A549 (cell line): ENCODE measurements at regions not wholly inside any gene's neighbourhood (a gene's known extent, or its start where the extent isn't known, plus 50 kb on each side); places are given as distances from the start of the nearest gene placed in this dataset.
"Not testable (repeated sequence)": the region's sequence is repeated elsewhere in the genome, so short reads cannot be mapped to it uniquely, and the experiment has no call there.

ENCODE experiments used
- ATAC-seq, 2 experiments: fragments of 200-7000 bp in 1 of 2; fragments of >200 bp in 1 of 2; cut with Nextera tagmentation in 1 of 2; cut with Tn5 transposase in 1 of 2; 3 replicates each; pipeline versions ENCODE4 v1.8.0 to v1.9.1; 2018 to 2020; ENCODE audit warnings: mild to moderate bottlenecking in 1 of 2, moderate library complexity in 1 of 2
- CTCF ChIA-PET: fragments of 300-600 bp; sonication (Branson Sonifier 250); formaldehyde crosslinking; extraction: SDS; loops from one replicate; lab custom pipeline; 2021; ENCODE audit warnings: antibody characterized with exemption, inconsistent platforms; lab: Yijun Ruan, JAX
- POLR2A ChIA-PET: fragments of 350-600 bp; formaldehyde crosslinking; extraction: SDS; loops from one replicate; lab custom pipeline; 2021; ENCODE audit warnings: antibody characterized with exemption, inconsistent platforms; lab: Yijun Ruan, JAX
- DNase-seq, 2 experiments: peaks; one replicate each; pipeline versions ENCODE4 v3.0.0 to v3.0.0-alpha.2; 2011 to 2016; ENCODE audit warnings: low read depth in 1 of 2, low spot score in 1 of 2
- FAIRE-seq: peaks from 2 replicates; lab custom pipeline; 2011; peaks lifted over from hg19 to GRCh38; lab: Jason Lieb, UNC
- H3K27ac ChIP-seq, 2 experiments: fragments of >200 bp; sonication (Bioruptor Twin); formaldehyde crosslinking; 3 replicates each; pipeline ENCODE4 v1.5.1; 2016 to 2017
- H3K4me1 ChIP-seq: fragments of >200 bp; sonication (Bioruptor Twin); formaldehyde crosslinking; 3 replicates; pipeline ENCODE4 v1.6.1; 2016
- H3K4me2 ChIP-seq: fragments of >200 bp; sonication (Bioruptor Twin); formaldehyde crosslinking; 3 replicates; pipeline ENCODE4 v1.6.1; 2016
- H3K4me3 ChIP-seq: fragments of >200 bp; sonication (Bioruptor Twin); formaldehyde crosslinking; 3 replicates; pipeline ENCODE4 v1.5.1; 2016
- H3K9me3 ChIP-seq: fragments of >200 bp; sonication (Bioruptor Twin); formaldehyde crosslinking; 3 replicates; pipeline ENCODE4 v1.6.1; 2016
- BHLHE40 ChIP-seq: IDR thresholded peaks from 2 replicates; pipeline ENCODE4 v1.6.1; 2012; ENCODE audit warnings: low read depth, low read length, inconsistent platforms
- CEBPB ChIP-seq, 2 experiments: fragments of >200 bp in 1 of 2; sonication (Bioruptor Twin) in 1 of 2; formaldehyde crosslinking in 1 of 2; IDR thresholded peaks; 2 replicates each; pipeline ENCODE4 v1.6.1; 2012 to 2016
- CHD2 ChIP-seq: fragments of 150-350 bp; IDR thresholded peaks from 2 replicates; pipeline ENCODE4 v1.6.1; 2014; ENCODE audit warnings: low read length; ENCODE audit not compliant: partially characterized antibody
- CHD4 ChIP-seq: fragments of 200-600 bp; sonication (generic); IDR thresholded peaks from 2 replicates; pipeline ENCODE4 v1.6.1; 2016; ENCODE audit warnings: antibody characterized with exemption, mild to moderate bottlenecking, borderline replicate concordance
- EP300 ChIP-seq, 2 experiments: fragments of >200 bp; sonication (Bioruptor Twin); formaldehyde crosslinking; IDR thresholded peaks; 2 replicates in 1 of 2; 3 replicates in 1 of 2; pipeline ENCODE4 v1.6.1; 2016 to 2017
- GATA3 ChIP-seq: IDR thresholded peaks from 2 replicates; pipeline ENCODE4 v1.6.1; 2012; ENCODE audit warnings: borderline replicate concordance
- HOXB13 ChIP-seq: fragments of 250-450 bp; sonication (Bioruptor Pico); IDR thresholded peaks from 2 replicates; pipeline ENCODE4 v1.5.0; 2020; ENCODE audit warnings: low read depth, mild to moderate bottlenecking, moderate library complexity
- HOXB5 ChIP-seq: fragments of 250-450 bp; sonication (Bioruptor Pico); IDR thresholded peaks from 2 replicates; pipeline ENCODE4 v1.5.0; 2020; ENCODE audit warnings: mild to moderate bottlenecking, moderate library complexity
- JUNB ChIP-seq: fragments of >200 bp; sonication (Bioruptor Twin); formaldehyde crosslinking; IDR thresholded peaks from 2 replicates; pipeline ENCODE4 v1.6.1; 2016
- MAFK ChIP-seq: fragments of 450-650 bp; IDR thresholded peaks from 2 replicates; pipeline ENCODE4 v1.6.1; 2014; ENCODE audit not compliant: partially characterized antibody
- PHF8 ChIP-seq: fragments of 200-600 bp; sonication (generic); IDR thresholded peaks from 2 replicates; pipeline ENCODE4 v1.6.1; 2016; ENCODE audit warnings: low read depth, mild to moderate bottlenecking, antibody characterized with exemption, moderate library complexity, borderline replicate concordance
- POLR2A ChIP-seq: IDR thresholded peaks from 2 replicates; pipeline ENCODE4 v1.6.1; 2012; ENCODE audit warnings: mild to moderate bottlenecking, low read length
- RAD21 ChIP-seq, 2 experiments: fragments of >200 bp in 1 of 2; sonication (Bioruptor Twin) in 1 of 2; formaldehyde crosslinking in 1 of 2; IDR thresholded peaks in 1 of 2; conservative IDR thresholded peaks in 1 of 2; 2 replicates in 1 of 2; 3 replicates in 1 of 2; pipeline ENCODE4 v1.6.1; 2012 to 2018; ENCODE audit warnings: inconsistent platforms in 1 of 2
- RCOR1 ChIP-seq: fragments of 150-350 bp; IDR thresholded peaks from 2 replicates; pipeline ENCODE4 v1.6.1; 2014; ENCODE audit warnings: antibody characterized with exemption, low read length, low read depth
- TP53 ChIP-seq: fragments of 250-450 bp; sonication (Bioruptor Pico); IDR thresholded peaks from 2 replicates; pipeline ENCODE4 v1.5.0; 2021; ENCODE audit warnings: mild to moderate bottlenecking, moderate library complexity
- WGBS: methylation state at CpG from one replicate; pipeline ENCODE4 v1.1.6; 2017; ENCODE audit errors: missing lambda C conversion rate; 5-methylcytosine and 5-hydroxymethylcytosine counted together
- TF ChIP-seq, protein P1 (sequence below): fragments of 200-600 bp; sonication (generic); IDR thresholded peaks from 2 replicates; pipeline ENCODE4 v1.6.1; 2016; ENCODE audit warnings: antibody characterized with exemption, mild to moderate bottlenecking, moderate library complexity
- TF ChIP-seq, protein P2 (sequence below): fragments of 150-350 bp; IDR thresholded peaks from 2 replicates; pipeline ENCODE4 v1.6.1; 2014; ENCODE audit warnings: low read depth, mild to moderate bottlenecking, low read length
- TF ChIP-seq, protein P3 (sequence below): fragments of 250-450 bp; sonication (Bioruptor Pico); IDR thresholded peaks from 2 replicates; pipeline ENCODE4 v1.5.0; 2021; ENCODE audit warnings: mild to moderate bottlenecking, moderate library complexity, borderline replicate concordance
- TF ChIP-seq, protein P4 (sequence below): fragments of >200 bp; sonication (Bioruptor Twin); formaldehyde crosslinking; IDR thresholded peaks from 2 replicates; pipeline ENCODE4 v1.6.1; 2016

DNA sequence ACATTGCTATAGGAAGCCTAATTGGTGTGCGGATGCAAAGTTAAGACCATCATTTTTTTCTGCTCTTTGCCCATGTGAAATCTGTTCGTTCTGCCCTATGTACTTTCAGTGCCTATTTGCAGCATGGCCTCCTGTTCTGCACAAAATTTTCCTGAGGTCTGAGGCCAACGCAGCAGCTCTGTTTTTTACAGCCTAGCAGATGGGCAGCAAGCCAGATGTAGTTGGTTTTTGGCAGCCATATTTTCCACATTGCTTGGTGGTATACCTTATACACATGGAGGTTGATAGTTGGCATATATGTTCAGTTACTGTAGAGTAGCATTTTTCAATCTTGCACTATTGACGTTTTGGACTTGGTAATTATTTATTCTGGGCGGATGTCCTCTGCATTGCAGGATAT is 133.5 kb upstream of the MRPS30 start:
- ChIA-PET POLR2A (no interaction called here), CTCF (no interaction called here)
- DNase-seq: no peak
- TF ChIP-seq RAD21 (conservative IDR thresholded peaks at IDR 0.05 in 1 of 2, IDR thresholded peaks at IDR 0.05 in 1 of 2) (no peak), CEBPB (IDR thresholded peaks at IDR 0.05) (no peak), PHF8 (no peak), JUNB (no peak), POLR2A (no peak), MAFK (no peak), EP300 (IDR thresholded peaks at IDR 0.05) (no peak), RCOR1 (no peak), CHD4 (no peak)
- TF ChIP-seq, protein P1, sequence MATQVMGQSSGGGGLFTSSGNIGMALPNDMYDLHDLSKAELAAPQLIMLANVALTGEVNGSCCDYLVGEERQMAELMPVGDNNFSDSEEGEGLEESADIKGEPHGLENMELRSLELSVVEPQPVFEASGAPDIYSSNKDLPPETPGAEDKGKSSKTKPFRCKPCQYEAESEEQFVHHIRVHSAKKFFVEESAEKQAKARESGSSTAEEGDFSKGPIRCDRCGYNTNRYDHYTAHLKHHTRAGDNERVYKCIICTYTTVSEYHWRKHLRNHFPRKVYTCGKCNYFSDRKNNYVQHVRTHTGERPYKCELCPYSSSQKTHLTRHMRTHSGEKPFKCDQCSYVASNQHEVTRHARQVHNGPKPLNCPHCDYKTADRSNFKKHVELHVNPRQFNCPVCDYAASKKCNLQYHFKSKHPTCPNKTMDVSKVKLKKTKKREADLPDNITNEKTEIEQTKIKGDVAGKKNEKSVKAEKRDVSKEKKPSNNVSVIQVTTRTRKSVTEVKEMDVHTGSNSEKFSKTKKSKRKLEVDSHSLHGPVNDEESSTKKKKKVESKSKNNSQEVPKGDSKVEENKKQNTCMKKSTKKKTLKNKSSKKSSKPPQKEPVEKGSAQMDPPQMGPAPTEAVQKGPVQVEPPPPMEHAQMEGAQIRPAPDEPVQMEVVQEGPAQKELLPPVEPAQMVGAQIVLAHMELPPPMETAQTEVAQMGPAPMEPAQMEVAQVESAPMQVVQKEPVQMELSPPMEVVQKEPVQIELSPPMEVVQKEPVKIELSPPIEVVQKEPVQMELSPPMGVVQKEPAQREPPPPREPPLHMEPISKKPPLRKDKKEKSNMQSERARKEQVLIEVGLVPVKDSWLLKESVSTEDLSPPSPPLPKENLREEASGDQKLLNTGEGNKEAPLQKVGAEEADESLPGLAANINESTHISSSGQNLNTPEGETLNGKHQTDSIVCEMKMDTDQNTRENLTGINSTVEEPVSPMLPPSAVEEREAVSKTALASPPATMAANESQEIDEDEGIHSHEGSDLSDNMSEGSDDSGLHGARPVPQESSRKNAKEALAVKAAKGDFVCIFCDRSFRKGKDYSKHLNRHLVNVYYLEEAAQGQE: no peak
- TF ChIP-seq, protein P2, sequence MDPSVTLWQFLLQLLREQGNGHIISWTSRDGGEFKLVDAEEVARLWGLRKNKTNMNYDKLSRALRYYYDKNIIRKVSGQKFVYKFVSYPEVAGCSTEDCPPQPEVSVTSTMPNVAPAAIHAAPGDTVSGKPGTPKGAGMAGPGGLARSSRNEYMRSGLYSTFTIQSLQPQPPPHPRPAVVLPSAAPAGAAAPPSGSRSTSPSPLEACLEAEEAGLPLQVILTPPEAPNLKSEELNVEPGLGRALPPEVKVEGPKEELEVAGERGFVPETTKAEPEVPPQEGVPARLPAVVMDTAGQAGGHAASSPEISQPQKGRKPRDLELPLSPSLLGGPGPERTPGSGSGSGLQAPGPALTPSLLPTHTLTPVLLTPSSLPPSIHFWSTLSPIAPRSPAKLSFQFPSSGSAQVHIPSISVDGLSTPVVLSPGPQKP: no peak
- TF ChIP-seq, protein P3, sequence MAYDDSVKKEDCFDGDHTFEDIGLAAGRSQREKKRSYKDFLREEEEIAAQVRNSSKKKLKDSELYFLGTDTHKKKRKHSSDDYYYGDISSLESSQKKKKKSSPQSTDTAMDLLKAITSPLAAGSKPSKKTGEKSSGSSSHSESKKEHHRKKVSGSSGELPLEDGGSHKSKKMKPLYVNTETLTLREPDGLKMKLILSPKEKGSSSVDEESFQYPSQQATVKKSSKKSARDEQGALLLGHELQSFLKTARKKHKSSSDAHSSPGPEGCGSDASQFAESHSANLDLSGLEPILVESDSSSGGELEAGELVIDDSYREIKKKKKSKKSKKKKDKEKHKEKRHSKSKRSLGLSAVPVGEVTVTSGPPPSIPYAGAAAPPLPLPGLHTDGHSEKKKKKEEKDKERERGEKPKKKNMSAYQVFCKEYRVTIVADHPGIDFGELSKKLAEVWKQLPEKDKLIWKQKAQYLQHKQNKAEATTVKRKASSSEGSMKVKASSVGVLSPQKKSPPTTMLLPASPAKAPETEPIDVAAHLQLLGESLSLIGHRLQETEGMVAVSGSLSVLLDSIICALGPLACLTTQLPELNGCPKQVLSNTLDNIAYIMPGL (CRISPR knock-in tag): no peak
- TF ChIP-seq, protein P4, sequence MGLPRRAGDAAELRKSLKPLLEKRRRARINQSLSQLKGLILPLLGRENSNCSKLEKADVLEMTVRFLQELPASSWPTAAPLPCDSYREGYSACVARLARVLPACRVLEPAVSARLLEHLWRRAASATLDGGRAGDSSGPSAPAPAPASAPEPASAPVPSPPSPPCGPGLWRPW: no peak
- TF ChIP-seq, all 56 proteins: peak for 0
- no peaks in the 10 kb centered on the region for H3K9me3 ChIP-seq
- H3K4me3 ChIP-seq: no peak overlapping the region
- FAIRE-seq (no peak), ATAC-seq (no peak)
- WGBS: 14% methylated on average over 5 of the region's 5 CpGs
- H3K4me1 ChIP-seq: no peaks in the 10 kb centered on the region
- H3K4me2 ChIP-seq: no peak overlapping the region
- no peak overlapping the region for H3K27ac ChIP-seq

DNA sequence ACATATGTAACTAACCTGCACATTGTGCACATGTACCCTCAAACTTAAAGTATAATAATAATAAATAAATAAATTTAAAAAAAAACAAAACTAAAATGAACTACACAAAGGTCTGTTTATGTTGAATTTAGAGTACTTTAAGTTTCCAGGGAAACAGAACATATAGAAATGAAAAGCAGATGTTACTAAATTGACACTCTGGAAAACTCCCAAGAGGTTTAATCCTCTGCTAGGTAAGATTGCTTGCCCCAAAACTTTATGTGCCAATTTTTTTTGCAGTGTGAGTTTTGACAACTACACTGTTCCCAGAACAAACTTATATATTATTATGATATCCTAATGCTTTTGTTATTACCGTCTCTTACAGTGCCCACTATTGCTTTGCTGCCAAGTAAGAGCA is 134.3 kb upstream of the MRPS30 start:
- no peak for DNase-seq
- no peak for ATAC-seq
- TF ChIP-seq CHD2 (no peak), BHLHE40 (no peak), TP53 (no peak), HOXB13 (CRISPR knock-in tag) (no peak), GATA3 (no peak), HOXB5 (no peak)
- TF ChIP-seq, protein P4: no peak
- H3K4me1 ChIP-seq: no peaks in the 10 kb centered on the region
- no peak overlapping the region for H3K4me2 ChIP-seq
- CTCF ChIA-PET: no interaction called here
- H3K4me3 ChIP-seq: no peak overlapping the region
- POLR2A ChIA-PET: no interaction called here
- no peak for FAIRE-seq
- 70% methylated on average over 1 of the region's 1 CpG for WGBS
- no peaks in the 10 kb centered on the region for H3K9me3 ChIP-seq
- no peak overlapping the region for H3K27ac ChIP-seq

DNA sequence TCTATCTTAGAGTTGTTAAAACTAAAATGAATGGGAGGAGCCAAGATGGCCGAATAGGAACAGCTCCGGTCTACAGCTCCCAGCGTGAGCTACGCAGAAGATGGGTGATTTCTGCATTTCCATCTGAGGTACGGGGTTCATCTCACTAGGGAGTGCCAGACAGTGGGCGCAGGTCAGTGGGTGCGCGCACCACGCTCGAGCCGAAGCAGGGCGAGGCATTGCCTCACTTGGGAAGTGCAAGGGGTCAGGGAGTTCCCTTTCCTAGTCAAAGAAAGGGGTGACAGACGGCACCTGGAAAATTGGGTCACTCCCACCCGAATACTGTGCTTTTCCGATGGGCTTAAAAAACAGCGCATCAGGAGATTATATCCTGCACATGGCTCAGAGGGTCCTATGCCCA is 140.3 kb upstream of the MRPS30 start:
- H3K4me2 ChIP-seq, POLR2A ChIA-PET, CTCF ChIA-PET, FAIRE-seq, ATAC-seq, H3K4me3 ChIP-seq, H3K4me1 ChIP-seq, H3K9me3 ChIP-seq, H3K27ac ChIP-seq, DNase-seq: not testable (repeated sequence)
- whole genome bisulfite sequencing: 25% methylated on average over 14 of the region's 16 CpGs
